Small intestine (tissue), 7 donors: ENCODE measurements at regions not wholly inside any gene's neighbourhood (a gene's known extent, or its start where the extent isn't known, plus 50 kb on each side); places are given as distances from the start of the nearest gene placed in this dataset.

Experiments
- DNase-seq, 2 donors: peaks; one replicate each; pipeline versions ENCODE4 v3.0.0 to v3.0.0-alpha.2; 2013
- FAIRE-seq: peaks from 2 replicates; lab custom pipeline; 2012; peaks lifted over from hg19 to GRCh38; lab: Jason Lieb, UNC
- H3K27ac ChIP-seq, 3 donors: one replicate each; pipeline ENCODE4 v1.5.1; 2013; ENCODE audit warnings: low read length in 2 of 3, mild to moderate bottlenecking in 2 of 3, control low read depth in 1 of 3, inconsistent platforms in 1 of 3, low read depth in 1 of 3, moderate library complexity in 1 of 3
- H3K27me3 ChIP-seq, 3 donors: one replicate each; pipeline ENCODE4 v1.6.1; 2013; ENCODE audit warnings: low read length in 3 of 3, inconsistent platforms in 1 of 3; ENCODE audit not compliant: control insufficient read depth in 3 of 3, insufficient read depth in 3 of 3
- H3K36me3 ChIP-seq, 3 donors: one replicate each; pipeline ENCODE4 v1.6.1; 2013; ENCODE audit warnings: low read length in 3 of 3, inconsistent platforms in 1 of 3, low read depth in 1 of 3, mild to moderate bottlenecking in 1 of 3, moderate library complexity in 1 of 3; ENCODE audit not compliant: control insufficient read depth in 3 of 3, insufficient read depth in 2 of 3
- H3K4me1 ChIP-seq, 3 donors: one replicate each; pipeline ENCODE4 v1.6.1; 2013; ENCODE audit warnings: low read length in 2 of 3, inconsistent platforms in 1 of 3, low read depth in 1 of 3, mild to moderate bottlenecking in 1 of 3, moderate library complexity in 1 of 3; ENCODE audit not compliant: control insufficient read depth in 3 of 3, insufficient read depth in 2 of 3
- H3K4me3 ChIP-seq, 3 donors: one replicate each; pipeline ENCODE4 v1.5.1; 2013; ENCODE audit warnings: low read length in 3 of 3, control low read depth in 1 of 3, inconsistent platforms in 1 of 3, low read depth in 1 of 3, mild to moderate bottlenecking in 1 of 3, moderate library complexity in 1 of 3
- H3K9me3 ChIP-seq, 2 donors: one replicate each; pipeline ENCODE4 v1.6.1; 2013; ENCODE audit warnings: low read depth in 1 of 2, low read length in 1 of 2; ENCODE audit not compliant: control insufficient read depth in 2 of 2, insufficient read depth in 1 of 2
- WGBS, 3 donors: extraction: QIAGEN DNeasy Blood & Tissue Kit; methylation state at CpG; one replicate each; pipeline ENCODE4 v1.1.7; 2013; 5-methylcytosine and 5-hydroxymethylcytosine counted together
- donor health status: healthy with polysubstance abuse.
- donor health status: control.
- donor health status: control.
- donor health status: Bipolar disorder and iron deficiency.
- donor health status: healthy.

- FAIRE-seq, result no peak
- Histone ChIP-seq H3K9me3 (peaks cover 0 to 8% of the 10 kb centered on the region in 2 donors), H3K27ac (no peak overlapping the region), H3K4me1 (no peaks in the 10 kb centered on the region), H3K36me3 (no peaks in the 10 kb centered on the region), H3K27me3 (no peaks in the 10 kb centered on the region), H3K4me3 (no peak overlapping the region)
- no peak for DNase-seq
These were observed 206.9 kb upstream of the PLD5 start for GRCh38 chr1:242731446-242731845.

- no peak overlapping the region for H3K4me3 ChIP-seq
- no peaks in the 10 kb centered on the region for H3K27me3 ChIP-seq
- no peak overlapping the region for H3K27ac ChIP-seq
- no peak for DNase-seq
- no peaks in the 10 kb centered on the region for H3K36me3 ChIP-seq
- peaks cover 0 to 5% of the 10 kb centered on the region in 2 donors for H3K9me3 ChIP-seq
- no peak for FAIRE-seq
- 81 to 86% (median 85%) methylated on average over 4 of the region's 4 CpGs for WGBS, 3 donors
- H3K4me1 ChIP-seq, result no peaks in the 10 kb centered on the region
These were observed 204.2 kb upstream of the PLD5 start for GRCh38 chr1:242728696-242729095.

GRCh38 chr1:242723044-242723716 lies 198.7 kb upstream of the PLD5 start:
- WGBS, 3 donors, result 77 to 82% (median 79%) methylated on average over 9 of the region's 9 CpGs
- FAIRE-seq, result no peak
- no peaks in the 10 kb centered on the region for H3K4me1 ChIP-seq
- H3K27ac ChIP-seq, result no peak overlapping the region
- no peaks in the 10 kb centered on the region for H3K27me3 ChIP-seq
- no peaks in the 10 kb centered on the region for H3K36me3 ChIP-seq
- no peak for DNase-seq
- H3K4me3 ChIP-seq, result no peak overlapping the region
- no peaks in the 10 kb centered on the region for H3K9me3 ChIP-seq

GRCh38 chr1:242718967-242719366 lies 194.5 kb upstream of the PLD5 start:
- WGBS, 3 donors, result 75 to 86% (median 84%) methylated on average over 6 of the region's 6 CpGs
- Histone ChIP-seq H3K36me3 (no peaks in the 10 kb centered on the region), H3K27ac (no peak overlapping the region), H3K4me1 (no peaks in the 10 kb centered on the region), H3K9me3 (no peaks in the 10 kb centered on the region), H3K27me3 (no peaks in the 10 kb centered on the region), H3K4me3 (no peak overlapping the region)
- DNase-seq (no peak), FAIRE-seq (no peak)

- H3K27me3 ChIP-seq, result no peaks in the 10 kb centered on the region
- H3K9me3 ChIP-seq, result peaks cover 0 to 3% of the 10 kb centered on the region in 2 donors
- 66 to 83% (median 80%) methylated on average over 4 of the region's 4 CpGs for WGBS, 3 donors
- H3K4me1 ChIP-seq, result no peaks in the 10 kb centered on the region
- no peaks in the 10 kb centered on the region for H3K36me3 ChIP-seq
- H3K27ac ChIP-seq, result no peak overlapping the region
- FAIRE-seq, result no peak
- H3K4me3 ChIP-seq, result no peak overlapping the region
- DNase-seq, result no peak
These were observed 187.8 kb upstream of the PLD5 start for GRCh38 chr1:242712248-242712647.

GRCh38 chr1:242710847-242711246 lies 186.3 kb upstream of the PLD5 start:
- DNase-seq (no peak), FAIRE-seq (no peak)

GRCh38 chr1:242710286-242710685 lies 185.8 kb upstream of the PLD5 start:
- DNase-seq (no peak), FAIRE-seq (no peak)
- 46 to 86% (median 77%) methylated on average over 4 of the region's 4 CpGs for WGBS, 3 donors

More at GRCh38 chr1:242710847-242711246, 186.3 kb upstream of the PLD5 start:
- Histone ChIP-seq H3K9me3 (peaks cover 0 to 3% of the 10 kb centered on the region in 2 donors), H3K27me3 (no peaks in the 10 kb centered on the region), H3K36me3 (no peaks in the 10 kb centered on the region), H3K27ac (no peak overlapping the region), H3K4me3 (no peak overlapping the region), H3K4me1 (no peaks in the 10 kb centered on the region)
- 54 to 77% (median 69%) methylated on average over 1 of the region's 1 CpG for WGBS, 3 donors

GRCh38 chr1:242703467-242703866 lies 179.0 kb upstream of the PLD5 start:
- Histone ChIP-seq H3K27ac (no peak overlapping the region), H3K4me1 (no peaks in the 10 kb centered on the region), H3K9me3 (no peaks in the 10 kb centered on the region), H3K27me3 (no peaks in the 10 kb centered on the region), H3K4me3 (no peak overlapping the region), H3K36me3 (no peaks in the 10 kb centered on the region)
- WGBS, 3 donors, result 45 to 77% (median 71%) methylated on average over 2 of the region's 2 CpGs
- FAIRE-seq, result no peak
- no peak for DNase-seq

More at GRCh38 chr1:242710286-242710685, 185.8 kb upstream of the PLD5 start:
- H3K9me3 ChIP-seq, result peaks cover 0 to 3% of the 10 kb centered on the region in 2 donors
- H3K4me1 ChIP-seq, result no peaks in the 10 kb centered on the region
- H3K36me3 ChIP-seq, result no peaks in the 10 kb centered on the region
- H3K27me3 ChIP-seq, result no peaks in the 10 kb centered on the region
- no peak overlapping the region for H3K4me3 ChIP-seq
- H3K27ac ChIP-seq, result no peak overlapping the region

GRCh38 chr1:242692988-242693387 lies 168.5 kb upstream of the PLD5 start:
- no peak overlapping the region for H3K27ac ChIP-seq
- no peaks in the 10 kb centered on the region for H3K27me3 ChIP-seq
- WGBS, 3 donors, result 63 to 90% (median 78%) methylated on average over 2 of the region's 2 CpGs
- H3K4me3 ChIP-seq, result no peak overlapping the region
- no peak for DNase-seq
- H3K9me3 ChIP-seq, result peaks cover 0 to 9% of the 10 kb centered on the region in 2 donors
- H3K36me3 ChIP-seq, result no peaks in the 10 kb centered on the region
- FAIRE-seq, result no peak
- no peaks in the 10 kb centered on the region for H3K4me1 ChIP-seq
